Right ventricle myocardium superior (tissue), 1 donor: ENCODE measurements at regions not wholly inside any gene's neighbourhood (a gene's known extent, or its start where the extent isn't known, plus 50 kb on each side); places are given as distances from the start of the nearest gene placed in this dataset.
"Not testable (repeated sequence)": the region's sequence is repeated elsewhere in the genome, so short reads cannot be mapped to it uniquely, and the experiment has no call there.

Source experiments
- ATAC-seq: fragments of 200-7000 bp; cut with Tn5 transposase; one replicate; pipeline ENCODE4 v1.9.1; 2020; ENCODE audit warnings: mild to moderate bottlenecking; ENCODE audit not compliant: poor library complexity
- DNase-seq: peaks from one replicate; pipeline ENCODE4 v3.0.0-alpha.2; 2020
- intact Hi-C: fragments of 100-400 bp; cut with DNase I; formaldehyde crosslinking; loops from one replicate; pipeline ENCODE4 v1.11.2; 2022
- donor health status: DM: no; HTN: yes; CAD: no; lungs with severe emphysema.

- ATAC-seq (no peak), DNase-seq (no peak)
- intact Hi-C loops, result no loop called here
Measured at GRCh38 chr5:27451377-27451776, 413.0 kb upstream of the CDH9 start.

GRCh38 chr5:27450607-27451006 is 412.2 kb upstream of the CDH9 start:
- intact Hi-C loops, result no loop called here
- ATAC-seq (no peak), DNase-seq (no peak)

GRCh38 chr5:27439383-27439782 is 401.0 kb upstream of the CDH9 start:
- intact Hi-C loops, ATAC-seq, DNase-seq: not testable (repeated sequence)

GRCh38 chr5:27437594-27438200 is 399.3 kb upstream of the CDH9 start:
- ATAC-seq (no peak), DNase-seq (no peak)
- intact Hi-C loops, result no loop called here

GRCh38 chr5:27434335-27434734 is 395.9 kb upstream of the CDH9 start:
- DNase-seq (no peak), ATAC-seq (no peak)
- intact Hi-C loops, result no loop called here

GRCh38 chr5:27414099-27414498 is 375.7 kb upstream of the CDH9 start:
- DNase-seq (no peak), ATAC-seq (no peak)
- intact Hi-C loops, result no loop called here

GRCh38 chr5:27412384-27412783 is 374.0 kb upstream of the CDH9 start:
- DNase-seq (no peak), ATAC-seq (no peak)
- intact Hi-C loops, result no loop called here

GRCh38 chr5:27406020-27406419 is 367.6 kb upstream of the CDH9 start:
- DNase-seq, result no peak
- ATAC-seq, result no peak
- intact Hi-C loops, result no loop called here

- ATAC-seq (no peak), DNase-seq (no peak)
- intact Hi-C loops, result no loop called here
Measured at GRCh38 chr5:27403243-27403882, 365.0 kb upstream of the CDH9 start.

GRCh38 chr5:27402828-27403227 is 364.4 kb upstream of the CDH9 start:
- ATAC-seq (no peak), DNase-seq (no peak)
- intact Hi-C loops, result no loop called here

GRCh38 chr5:27396998-27397397 is 358.6 kb upstream of the CDH9 start:
- no peak for DNase-seq
- no peak for ATAC-seq
- intact Hi-C loops, result no loop called here

- DNase-seq, result no peak
- intact Hi-C loops, result no loop called here
- no peak for ATAC-seq
Measured at GRCh38 chr5:27392716-27393115, 354.3 kb upstream of the CDH9 start.

GRCh38 chr5:27389696-27390095 is 351.3 kb upstream of the CDH9 start:
- intact Hi-C loops, result no loop called here
- ATAC-seq (no peak), DNase-seq (no peak)

- ATAC-seq (no peak), DNase-seq (no peak)
- intact Hi-C loops, result no loop called here
Measured at GRCh38 chr5:27388755-27389154, 350.4 kb upstream of the CDH9 start.

- DNase-seq, result no peak
- no peak for ATAC-seq
- intact Hi-C loops, result no loop called here
Measured at GRCh38 chr5:27387535-27388073, 349.2 kb upstream of the CDH9 start.

GRCh38 chr5:27381686-27382085 is 343.3 kb upstream of the CDH9 start:
- DNase-seq (no peak), ATAC-seq (no peak)
- intact Hi-C loops, result no loop called here

- intact Hi-C loops, result no loop called here
- no peak for ATAC-seq
Measured at GRCh38 chr5:27377626-27378025, 339.2 kb upstream of the CDH9 start.

GRCh38 chr5:27353970-27354369 is 315.6 kb upstream of the CDH9 start:
- no peak for ATAC-seq
- intact Hi-C loops, result no loop called here

More at GRCh38 chr5:27377626-27378025, 339.2 kb upstream of the CDH9 start:
- no peak for DNase-seq

GRCh38 chr5:27353540-27353939 is 315.2 kb upstream of the CDH9 start:
- intact Hi-C loops, result no loop called here
- DNase-seq, result no peak
- no peak for ATAC-seq

More at GRCh38 chr5:27353970-27354369, 315.6 kb upstream of the CDH9 start:
- no peak for DNase-seq

GRCh38 chr5:27341342-27341741 is 303.0 kb upstream of the CDH9 start:
- no peak for DNase-seq
- intact Hi-C loops, result no loop called here
- no peak for ATAC-seq

- intact Hi-C loops, result no loop called here
- DNase-seq (no peak), ATAC-seq (no peak)
Measured at GRCh38 chr5:27336817-27337216, 298.4 kb upstream of the CDH9 start.
